Natural killer cell (primary cell): ENCODE measurements at regions not wholly inside any gene's neighbourhood (a gene's known extent, or its start where the extent isn't known, plus 50 kb on each side); places are given as distances from the start of the nearest gene placed in this dataset.

ENCODE experiments used
- ATAC-seq, 3 donors: fragments of 150-1000 bp in 2 of 3; fragments of 200-7000 bp in 1 of 3; cut with Tn5 transposase; 1 replicate in 1 of 3; 2 replicates in 2 of 3; pipeline ENCODE4 v1.10.0; 2021; ENCODE audit warnings: mild to moderate bottlenecking in 2 of 3, moderate library complexity in 2 of 3
- DNase-seq, 2 donors: peaks; one replicate each; pipeline versions ENCODE4 v3.0.0 to v3.0.0-alpha.2; 2013 to 2021; ENCODE audit warnings: mixed read lengths in 1 of 2
- H3K27ac ChIP-seq: one replicate; pipeline ENCODE4 v1.5.1; 2013; ENCODE audit warnings: mild to moderate bottlenecking, low read length
- H3K27me3 ChIP-seq: one replicate; pipeline ENCODE4 v1.6.1; 2013; ENCODE audit warnings: low read length; ENCODE audit not compliant: control insufficient read depth, insufficient read depth
- H3K36me3 ChIP-seq: one replicate; pipeline ENCODE4 v1.6.1; 2013; ENCODE audit warnings: low read length; ENCODE audit not compliant: control insufficient read depth, insufficient read depth
- H3K4me1 ChIP-seq: one replicate; pipeline ENCODE4 v1.6.1; 2013; ENCODE audit warnings: low read length; ENCODE audit not compliant: control insufficient read depth, insufficient read depth
- H3K4me3 ChIP-seq: one replicate; pipeline ENCODE4 v1.5.1; 2013; ENCODE audit warnings: low read length
- H3K9me3 ChIP-seq: one replicate; pipeline ENCODE4 v1.6.1; 2013; ENCODE audit warnings: low read length; ENCODE audit not compliant: control insufficient read depth, insufficient read depth
- H3K27ac Mint-ChIP-seq, 2 donors: one replicate each; pipeline ENCODE4 v1.8.0; 2022; ENCODE audit warnings: mild to moderate bottlenecking in 2 of 2, mixed read lengths in 2 of 2, moderate library complexity in 1 of 2
- H3K27me3 Mint-ChIP-seq, 2 donors: one replicate each; pipeline ENCODE4 v1.8.0; 2022; ENCODE audit warnings: low read depth in 2 of 2, mixed read lengths in 2 of 2
- H3K36me3 Mint-ChIP-seq: one replicate; pipeline ENCODE4 v1.8.0; 2022; ENCODE audit warnings: mixed read lengths
- H3K4me1 Mint-ChIP-seq, 2 donors: one replicate each; pipeline ENCODE4 v1.8.0; 2022; ENCODE audit warnings: mixed read lengths in 2 of 2
- H3K4me3 Mint-ChIP-seq: one replicate; pipeline ENCODE4 v1.8.0; 2022; ENCODE audit warnings: mild to moderate bottlenecking, moderate library complexity, mixed read lengths
- H3K9me3 Mint-ChIP-seq, 2 donors: one replicate each; pipeline ENCODE4 v1.8.0; 2022; ENCODE audit warnings: mixed read lengths in 2 of 2
- WGBS: methylation state at CpG from one replicate; pipeline ENCODE4 v1.1.7; 2013; ENCODE audit warnings: missing lambda C conversion rate; ENCODE audit not compliant: insufficient coverage; 5-methylcytosine and 5-hydroxymethylcytosine counted together
- intact Hi-C: fragments of 100-400 bp; cut with micrococcal nuclease; formaldehyde crosslinking; loops from one replicate; pipeline ENCODE4 v1.14.2; 2022
- TF ChIP-seq, protein P1 (sequence below): fragments of 200-600 bp; IDR thresholded peaks from one replicate; pipeline ENCODE4 v1.8.0; 2022; ENCODE audit warnings: antibody characterized with exemption

DNA sequence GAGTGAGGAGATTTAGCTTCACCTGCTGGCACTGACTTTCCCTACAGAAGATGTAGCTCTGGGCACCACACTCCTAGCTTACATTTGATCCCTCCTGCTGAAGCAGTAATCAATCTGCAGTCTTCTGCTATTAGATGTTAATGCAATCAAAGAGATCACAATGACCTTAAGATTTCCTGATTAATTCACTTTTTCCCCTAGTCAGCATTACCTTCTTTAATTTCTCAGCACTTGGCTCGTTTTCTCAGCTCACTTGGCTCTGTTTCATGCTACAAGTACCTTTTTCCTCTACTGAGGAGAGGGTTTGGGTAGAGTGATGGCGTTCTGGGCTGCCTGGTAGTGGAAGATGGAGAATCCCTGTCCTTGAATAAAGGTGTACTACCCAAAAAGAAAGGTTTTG, 113.0 kb upstream of the PAK3 start:
- Mint-ChIP-seq H3K27me3 (peaks cover 3 to 34% of the 10 kb centered on the region in 2 donors), H3K9me3 (peaks cover 0 to 3% of the 10 kb centered on the region in 2 donors), H3K4me3 (no peak overlapping the region), H3K36me3 (no peaks in the 10 kb centered on the region), H3K27ac (no peak overlapping the region), H3K4me1 (no peaks in the 10 kb centered on the region)
- Histone ChIP-seq H3K27me3 (no peaks in the 10 kb centered on the region), H3K36me3 (no peaks in the 10 kb centered on the region), H3K27ac (no peak overlapping the region), H3K4me3 (no peak overlapping the region), H3K9me3 (no peaks in the 10 kb centered on the region), H3K4me1 (no peaks in the 10 kb centered on the region)
- DNase-seq (no peak), ATAC-seq (no peak)
- WGBS, result 20% methylated on average over 1 of the region's 2 CpGs
- TF ChIP-seq, protein P1, sequence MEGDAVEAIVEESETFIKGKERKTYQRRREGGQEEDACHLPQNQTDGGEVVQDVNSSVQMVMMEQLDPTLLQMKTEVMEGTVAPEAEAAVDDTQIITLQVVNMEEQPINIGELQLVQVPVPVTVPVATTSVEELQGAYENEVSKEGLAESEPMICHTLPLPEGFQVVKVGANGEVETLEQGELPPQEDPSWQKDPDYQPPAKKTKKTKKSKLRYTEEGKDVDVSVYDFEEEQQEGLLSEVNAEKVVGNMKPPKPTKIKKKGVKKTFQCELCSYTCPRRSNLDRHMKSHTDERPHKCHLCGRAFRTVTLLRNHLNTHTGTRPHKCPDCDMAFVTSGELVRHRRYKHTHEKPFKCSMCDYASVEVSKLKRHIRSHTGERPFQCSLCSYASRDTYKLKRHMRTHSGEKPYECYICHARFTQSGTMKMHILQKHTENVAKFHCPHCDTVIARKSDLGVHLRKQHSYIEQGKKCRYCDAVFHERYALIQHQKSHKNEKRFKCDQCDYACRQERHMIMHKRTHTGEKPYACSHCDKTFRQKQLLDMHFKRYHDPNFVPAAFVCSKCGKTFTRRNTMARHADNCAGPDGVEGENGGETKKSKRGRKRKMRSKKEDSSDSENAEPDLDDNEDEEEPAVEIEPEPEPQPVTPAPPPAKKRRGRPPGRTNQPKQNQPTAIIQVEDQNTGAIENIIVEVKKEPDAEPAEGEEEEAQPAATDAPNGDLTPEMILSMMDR, result no peak
- intact Hi-C loops, result no loop called here

- no peak overlapping the region for H3K4me3 Mint-ChIP-seq
- H3K9me3 Mint-ChIP-seq, result peaks cover 0 to 3% of the 10 kb centered on the region in 2 donors
- Histone ChIP-seq H3K9me3 (no peaks in the 10 kb centered on the region), H3K4me3 (no peak overlapping the region), H3K4me1 (no peaks in the 10 kb centered on the region), H3K27me3 (no peaks in the 10 kb centered on the region), H3K27ac (no peak overlapping the region), H3K36me3 (no peaks in the 10 kb centered on the region)
- no peaks in the 10 kb centered on the region for H3K27me3 Mint-ChIP-seq
- TF ChIP-seq, protein P1, result no peak
- no peak overlapping the region for H3K27ac Mint-ChIP-seq
- no peaks in the 10 kb centered on the region for H3K4me1 Mint-ChIP-seq
- intact Hi-C loops, result no loop called here
- H3K36me3 Mint-ChIP-seq, result no peaks in the 10 kb centered on the region
- ATAC-seq, result no peak
- DNase-seq, result no peak
- 100% methylated on average over 1 of the region's 1 CpG for WGBS
Measured at GRCh38 chrX:110966839-110967238, 129.2 kb upstream of the PAK3 start.

DNA sequence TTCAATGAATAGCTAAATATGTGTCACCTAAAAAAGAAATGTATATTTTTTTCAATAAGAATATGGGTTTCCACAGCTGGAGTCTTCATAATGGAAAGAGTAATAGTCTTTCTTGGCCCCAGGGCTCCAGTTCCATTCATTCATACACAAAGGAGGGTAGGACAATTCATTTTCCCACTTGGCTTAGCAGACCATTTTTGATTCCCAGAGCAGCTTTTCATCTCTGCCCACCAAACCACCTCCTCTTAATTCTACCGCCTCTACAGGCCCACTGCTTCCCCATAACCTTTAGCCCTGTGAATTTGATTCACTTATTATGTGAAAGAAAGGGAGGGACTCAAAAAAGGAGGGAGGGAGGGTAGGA, 129.9 kb upstream of the PAK3 start:
- no CpG with 5 or more reads among the region's 1 CpG for WGBS
- peaks cover 0 to under 1% of the 10 kb centered on the region in 2 donors for H3K9me3 Mint-ChIP-seq
- no peaks in the 10 kb centered on the region for H3K36me3 Mint-ChIP-seq
- no peaks in the 10 kb centered on the region for H3K9me3 ChIP-seq
- no peak for ATAC-seq
- TF ChIP-seq, protein P1, result no peak
- H3K27me3 ChIP-seq, result no peaks in the 10 kb centered on the region
- intact Hi-C loops, result no loop called here
- H3K4me3 Mint-ChIP-seq, result no peak overlapping the region
- H3K4me1 ChIP-seq, result no peaks in the 10 kb centered on the region
- no peaks in the 10 kb centered on the region for H3K36me3 ChIP-seq
- H3K27me3 Mint-ChIP-seq, result no peaks in the 10 kb centered on the region
- DNase-seq, result no peak
- H3K4me1 Mint-ChIP-seq, result no peaks in the 10 kb centered on the region
- H3K4me3 ChIP-seq, result no peak overlapping the region
- no peak overlapping the region for H3K27ac ChIP-seq
- H3K27ac Mint-ChIP-seq, result no peak overlapping the region

- ATAC-seq (no peak), DNase-seq (no peak)
- WGBS, result 85% methylated on average over 2 of the region's 4 CpGs
- Mint-ChIP-seq H3K4me3 (no peak overlapping the region), H3K4me1 (no peaks in the 10 kb centered on the region), H3K27me3 (no peaks in the 10 kb centered on the region), H3K27ac (no peak overlapping the region), H3K36me3 (no peaks in the 10 kb centered on the region), H3K9me3 (no peaks in the 10 kb centered on the region)
- intact Hi-C loops, result no loop called here
- H3K27ac ChIP-seq, result no peak overlapping the region
- H3K4me3 ChIP-seq, result no peak overlapping the region
- H3K27me3 ChIP-seq, result no peaks in the 10 kb centered on the region
- no peaks in the 10 kb centered on the region for H3K4me1 ChIP-seq
- TF ChIP-seq, protein P1, result no peak
- no peaks in the 10 kb centered on the region for H3K36me3 ChIP-seq
- no peaks in the 10 kb centered on the region for H3K9me3 ChIP-seq
Measured at GRCh38 chrX:110965409-110966090, 130.4 kb upstream of the PAK3 start.
